NCI-H2107 treated with DMSO at 0.1 percent for 48 hours (cell line): ENCODE measurements at regions not wholly inside any gene's neighbourhood (a gene's known extent, or its start where the extent isn't known, plus 50 kb on each side); places are given as distances from the start of the nearest gene placed in this dataset.

Experiments used
- DNase-seq: peaks from one replicate; lab custom pipeline; 2025; ENCODE audit not compliant: unreplicated experiment; lab: John Stamatoyannopoulos, UW

DNA sequence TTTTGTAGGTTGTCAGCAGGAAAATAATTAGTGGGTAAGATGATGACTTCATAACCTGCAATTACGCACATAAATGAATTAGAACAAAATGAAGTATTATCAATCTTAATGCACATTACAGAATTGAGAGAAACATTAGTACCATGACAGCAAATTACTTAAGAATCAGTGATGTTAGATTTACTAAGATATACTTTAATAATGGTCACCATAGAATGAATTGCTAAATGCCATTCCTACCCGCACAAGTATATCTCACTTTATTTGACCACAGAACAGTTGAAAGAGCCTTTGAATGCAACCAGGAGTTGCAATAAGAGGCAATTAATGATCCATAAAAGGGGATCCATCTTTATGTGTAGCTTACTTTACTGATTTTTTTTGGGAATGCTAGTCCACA, 816.4 kb upstream of the AGA start:
- no peak for DNase-seq

GRCh38 chr4:178259566-178259965, 817.3 kb upstream of the AGA start:
- DNase-seq: no peak

DNA sequence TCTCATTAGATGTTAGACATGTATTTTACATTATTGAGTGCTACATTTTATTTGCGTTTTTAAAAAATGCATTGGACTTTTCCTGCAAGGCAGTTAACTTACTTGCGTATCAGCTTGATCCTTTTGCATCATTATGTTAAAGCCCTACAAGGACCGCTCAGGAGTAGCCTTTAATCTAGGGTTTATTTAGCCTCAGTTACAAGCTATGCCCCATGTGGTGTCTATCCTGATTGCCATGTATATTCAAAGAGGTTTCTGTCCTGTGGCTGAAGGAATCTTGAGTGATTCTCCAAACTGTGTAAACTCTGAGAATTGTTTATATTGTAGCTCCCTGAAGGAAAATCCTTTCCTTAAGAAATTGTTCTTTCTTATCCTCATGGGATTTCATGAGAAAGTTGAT, 821.8 kb upstream of the AGA start:
- DNase-seq: no peak

- DNase-seq: no peak
Observed at GRCh38 chr4:178271386-178271785, 829.1 kb upstream of the AGA start.

GRCh38 chr4:178273168-178273567, 830.9 kb upstream of the AGA start:
- DNase-seq: no peak

GRCh38 chr4:178275671-178276360, 833.6 kb upstream of the AGA start:
- DNase-seq: no peak

DNA sequence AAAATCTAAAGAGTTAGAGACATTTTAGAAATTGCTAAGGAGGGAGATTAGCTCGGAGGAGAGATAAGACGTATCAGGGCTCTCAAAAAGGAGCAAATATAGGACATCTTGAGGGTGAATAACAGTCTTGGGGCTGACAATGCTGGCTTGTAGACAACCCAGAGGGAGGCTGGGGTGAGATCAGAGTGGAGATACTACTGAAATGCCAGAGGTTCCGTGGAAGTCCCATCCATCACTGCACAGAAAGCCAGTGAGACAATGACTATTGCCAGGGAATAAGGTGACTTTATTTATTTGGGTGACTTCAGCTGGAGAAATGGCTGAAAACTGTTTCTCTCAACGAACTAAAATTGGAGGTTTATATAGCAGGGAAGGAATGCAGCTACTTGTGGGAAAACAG, 838.1 kb upstream of the AGA start:
- no peak for DNase-seq

GRCh38 chr4:178288462-178288861, 846.2 kb upstream of the AGA start:
- no peak for DNase-seq

DNA sequence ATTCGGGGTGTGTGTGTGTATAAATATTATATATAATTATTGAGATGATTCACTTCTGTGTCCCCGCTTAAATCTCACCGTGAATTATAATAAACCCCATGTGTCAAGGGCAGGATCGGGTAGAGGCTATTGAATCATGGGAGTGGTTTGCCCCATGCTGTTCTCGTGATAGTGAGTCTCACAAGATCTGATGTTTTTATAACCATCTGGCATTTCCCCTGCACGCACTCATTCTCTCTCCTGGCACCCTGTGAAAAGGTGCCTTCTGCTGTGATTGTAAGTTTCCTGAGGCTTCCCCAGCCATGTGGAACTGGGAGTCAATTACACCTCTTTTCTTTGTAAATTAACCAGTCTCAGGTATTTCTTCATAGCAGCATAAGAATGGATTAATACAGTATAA, 851.4 kb upstream of the AGA start:
- DNase-seq: no peak

- no peak for DNase-seq
Observed at GRCh38 chr4:178296669-178297068, 854.4 kb upstream of the AGA start.

DNA sequence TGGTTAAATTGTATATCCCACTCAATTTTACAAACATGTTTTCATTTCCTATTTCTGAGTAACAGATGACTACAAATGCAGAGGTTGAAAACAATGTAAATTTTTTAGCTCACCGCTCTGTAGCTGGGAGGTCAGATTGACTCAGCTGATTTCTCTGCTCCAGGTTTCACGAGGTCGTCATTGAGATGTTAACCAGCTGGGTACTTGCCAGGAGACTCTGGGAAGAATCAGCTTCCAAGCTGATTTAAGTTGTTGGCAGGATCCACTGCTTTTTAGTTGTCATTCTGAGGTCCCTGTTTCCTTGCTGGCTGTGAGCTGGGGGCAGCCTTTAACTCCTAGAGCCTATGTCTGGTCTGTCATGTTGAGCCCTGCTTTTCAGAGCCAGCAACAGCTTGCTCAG, 864.3 kb upstream of the AGA start:
- DNase-seq: no peak

- no peak for DNase-seq
Observed at GRCh38 chr4:178309890-178310289, 867.7 kb upstream of the AGA start.

DNA sequence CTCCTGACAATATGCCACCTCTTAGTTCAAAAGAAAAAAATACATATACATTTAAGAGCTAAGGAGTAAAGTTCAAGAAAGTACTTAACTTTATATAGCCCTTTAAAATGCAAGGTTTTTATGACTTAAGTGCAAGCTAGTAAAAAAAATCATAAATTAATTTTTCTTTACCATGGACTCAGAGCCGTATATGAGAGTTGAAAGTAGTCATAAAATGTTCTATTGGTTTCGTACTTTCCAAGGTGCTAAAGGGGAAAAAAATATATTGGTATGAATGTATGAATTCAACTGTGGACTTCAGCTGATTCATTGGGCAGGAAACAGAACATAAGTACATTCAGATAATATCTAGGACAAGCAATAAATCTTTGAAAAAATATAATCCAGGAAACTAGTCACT, 869.8 kb upstream of the AGA start:
- no peak for DNase-seq

- no peak for DNase-seq
Observed at GRCh38 chr4:178314287-178314686, 872.0 kb upstream of the AGA start.

DNA sequence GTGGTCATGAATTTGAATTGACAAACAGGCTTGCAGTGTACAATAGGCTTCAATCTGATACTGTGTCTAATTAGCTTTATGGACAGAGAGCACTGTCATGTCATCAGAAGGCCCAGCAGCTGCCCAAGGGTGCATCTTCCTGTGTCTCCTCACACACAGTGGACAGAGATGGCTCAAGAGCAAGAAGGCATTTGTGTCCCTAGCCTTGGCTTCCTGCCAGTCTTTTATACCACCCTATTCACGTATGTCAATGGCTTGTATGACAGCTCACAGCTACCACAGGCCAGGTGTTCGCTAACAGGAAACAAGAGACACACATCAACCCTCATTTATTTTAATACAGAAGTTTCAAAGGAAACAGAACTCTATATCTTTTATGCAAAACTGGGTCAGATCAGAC, 874.0 kb upstream of the AGA start:
- no peak for DNase-seq

DNA sequence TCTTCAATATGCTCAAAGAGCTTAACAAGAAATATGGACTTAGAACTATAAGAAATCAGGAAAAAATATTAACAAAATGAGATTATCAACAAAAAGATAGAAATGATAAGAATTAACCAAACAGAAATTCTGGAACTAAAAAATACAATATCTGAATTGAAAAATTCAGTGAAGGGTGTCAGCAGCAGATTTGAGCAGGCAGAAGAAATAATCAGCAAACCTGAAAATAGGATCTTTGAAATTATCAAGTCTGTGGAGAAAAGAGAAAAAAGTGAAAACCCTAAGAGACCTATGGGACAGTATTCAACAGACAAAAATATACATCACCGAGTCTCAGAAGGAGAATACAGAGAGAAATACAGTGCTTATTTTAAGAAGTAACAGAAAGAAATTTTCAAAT, 877.8 kb upstream of the AGA start:
- DNase-seq: no peak

DNA sequence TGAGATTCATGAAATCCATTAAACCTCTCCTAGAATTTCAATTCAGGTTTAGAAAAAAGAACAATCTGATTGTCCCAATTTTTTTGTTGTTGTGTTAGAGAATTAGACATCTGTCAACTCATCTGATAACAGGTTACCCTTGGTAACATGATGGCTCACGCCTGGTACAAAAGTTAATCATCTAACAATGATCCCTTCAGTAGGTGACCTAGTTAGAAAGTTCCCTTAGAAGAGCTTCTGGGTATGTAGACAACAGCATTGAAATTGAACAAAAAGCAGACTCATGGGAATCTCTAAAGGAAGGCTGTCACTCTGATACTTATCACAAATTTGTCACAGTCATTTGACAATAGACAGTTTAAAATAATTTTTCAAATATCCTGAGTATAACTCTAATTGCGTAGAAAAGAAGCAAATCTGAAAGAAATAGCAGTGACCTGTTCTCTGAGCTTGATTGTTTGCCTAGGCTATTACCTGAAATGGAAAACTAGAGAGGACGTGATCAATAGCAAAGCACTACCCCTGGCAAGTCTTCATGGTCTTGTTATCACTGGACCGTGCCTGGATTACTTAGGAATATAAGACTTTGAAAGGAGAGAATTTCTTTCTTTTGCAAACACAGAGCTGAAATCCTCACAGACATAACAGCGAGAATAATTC, 880.4 kb upstream of the AGA start:
- DNase-seq: no peak

DNA sequence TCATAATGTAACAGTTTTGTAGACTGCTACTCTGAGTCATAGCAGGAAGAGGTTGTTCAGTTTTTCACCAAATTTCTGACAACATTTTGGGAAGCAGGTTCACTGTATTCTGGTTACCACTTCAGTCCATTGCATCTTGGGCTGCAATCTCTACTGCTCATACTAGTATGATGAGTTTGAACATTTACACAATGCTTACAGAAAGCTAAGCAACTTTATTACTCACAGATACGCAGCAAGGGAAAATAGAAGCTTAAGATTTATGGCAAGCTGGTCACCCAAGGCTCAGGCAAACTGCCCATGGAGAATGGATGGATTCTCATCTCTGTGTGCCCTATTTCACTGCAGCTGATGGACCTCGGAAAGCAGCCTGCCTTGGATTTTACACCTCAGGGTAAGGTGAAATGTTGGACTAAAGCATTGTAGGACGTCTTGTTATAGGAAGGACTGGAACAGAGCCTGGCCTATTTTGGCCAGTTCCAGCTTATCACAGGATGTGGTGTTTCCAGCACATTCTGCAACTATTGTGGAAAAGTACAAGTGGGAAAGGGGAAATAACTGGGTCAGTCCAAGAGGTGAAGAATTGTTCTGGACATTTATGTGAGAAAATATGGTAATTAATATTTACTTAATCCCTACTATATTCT, 887.1 kb upstream of the AGA start:
- DNase-seq: no peak

DNA sequence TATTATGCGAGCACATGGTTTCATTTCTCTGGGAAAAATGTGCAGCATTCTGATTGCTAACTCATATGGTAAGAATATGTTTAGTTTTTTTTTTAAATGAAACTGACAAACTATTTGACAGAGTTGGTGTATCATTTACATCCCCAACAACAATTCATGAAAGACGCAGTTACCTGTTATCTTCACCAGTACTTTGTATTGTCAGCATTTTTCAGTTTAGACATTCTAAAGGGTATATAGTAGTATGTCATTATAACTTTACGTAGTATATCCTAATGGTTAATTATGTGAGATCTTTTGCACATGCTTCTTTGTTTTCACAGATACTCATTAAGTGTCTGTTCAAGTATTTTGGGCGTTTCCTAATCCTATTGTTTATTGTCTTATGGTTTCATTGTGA, 891.1 kb upstream of the AGA start:
- DNase-seq: no peak

DNA sequence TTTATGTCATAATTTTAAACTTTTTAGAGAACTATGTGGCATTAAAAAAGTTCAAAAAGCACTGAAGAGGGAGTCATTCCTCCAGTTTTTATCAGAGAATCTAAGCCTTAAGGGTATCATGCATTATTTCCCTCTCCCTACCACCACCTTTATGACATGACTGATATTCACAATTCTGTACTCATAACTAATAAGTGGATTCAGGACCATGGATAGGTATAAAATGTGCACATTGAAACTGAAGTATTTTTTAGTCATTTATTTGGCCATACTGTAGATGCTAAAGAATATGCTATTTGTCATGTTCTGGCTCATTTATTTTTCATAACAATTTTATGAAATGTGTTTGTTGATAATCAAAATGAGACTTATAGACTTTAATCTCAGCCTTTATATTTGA, 897.5 kb upstream of the AGA start:
- no peak for DNase-seq

DNA sequence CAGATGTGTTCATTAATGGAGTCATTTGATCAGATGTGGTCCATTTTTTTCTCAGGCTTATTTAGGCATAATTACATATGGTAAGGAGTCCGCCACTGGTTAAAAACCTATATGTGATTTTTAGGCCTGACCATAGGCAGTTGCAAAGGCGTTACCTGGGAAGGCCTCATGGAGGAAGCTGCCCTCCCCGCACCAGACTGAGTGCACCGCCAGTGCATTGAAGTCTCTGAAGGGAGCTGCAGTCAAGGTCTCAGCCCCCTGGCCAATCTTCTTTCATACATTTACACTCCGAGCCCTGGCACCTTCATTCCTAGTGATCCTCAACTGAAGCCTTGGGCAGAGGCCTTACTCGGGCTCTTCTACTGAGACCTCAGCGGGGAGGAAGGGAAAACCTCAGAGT, 898.2 kb upstream of the AGA start:
- DNase-seq: no peak

GRCh38 chr4:178344096-178344495, 901.9 kb upstream of the AGA start:
- DNase-seq: no peak

DNA sequence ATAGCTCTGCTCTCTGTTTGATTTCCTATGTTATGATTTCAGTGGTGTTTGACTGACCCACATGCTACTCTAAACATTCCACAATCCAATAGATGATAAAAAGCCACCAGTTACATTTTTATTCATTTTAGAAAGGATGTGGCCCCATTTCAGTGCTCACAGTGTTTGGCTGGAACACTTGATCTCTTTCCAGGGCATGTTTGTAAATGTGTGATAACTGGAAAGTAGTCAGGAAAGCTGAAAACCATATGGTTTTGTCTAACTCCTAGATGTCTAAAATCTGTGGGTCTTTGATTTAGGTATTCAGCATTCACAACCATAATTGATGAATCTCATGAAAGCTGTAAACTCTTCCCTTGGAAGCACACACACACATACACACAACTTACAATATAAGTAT, 904.9 kb upstream of the AGA start:
- no peak for DNase-seq
